SH-SY5Y (cell line): ENCODE measurements at regions not wholly inside any gene's neighbourhood (a gene's known extent, or its start where the extent isn't known, plus 50 kb on each side); places are given as distances from the start of the nearest gene placed in this dataset.

Experiments
- GATA2 ChIP-seq: IDR thresholded peaks from 2 replicates; pipeline ENCODE4 v1.6.1; 2011; ENCODE audit warnings: mild to moderate bottlenecking, low read depth, low read length
- GATA3 ChIP-seq: IDR thresholded peaks from 2 replicates; pipeline ENCODE4 v1.6.1; 2011; ENCODE audit warnings: low read depth, mild to moderate bottlenecking, low read length, moderate library complexity

DNA sequence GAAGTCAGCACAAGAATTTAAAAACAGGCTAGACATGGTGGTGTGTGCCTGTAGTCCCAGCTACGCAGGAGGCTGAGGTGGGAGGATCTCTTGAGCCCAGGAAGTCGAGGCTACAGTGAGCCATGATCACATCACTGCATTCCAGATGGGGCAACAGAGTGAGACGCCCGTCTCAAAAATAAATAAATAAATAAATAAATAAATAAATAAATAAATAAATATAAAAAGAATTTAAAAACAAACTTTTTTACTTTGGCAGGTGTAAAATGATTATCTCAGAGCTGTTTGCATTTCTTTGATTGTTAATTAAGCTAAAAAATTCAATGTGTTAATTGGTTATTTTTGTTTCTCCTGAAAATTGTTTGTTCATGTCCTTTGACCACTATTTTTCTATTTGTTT lies 97.5 kb upstream of the RPS6KA3 start:
- TF ChIP-seq GATA3 (no peak), GATA2 (no peak)
